HG03378 (cell line): ENCODE measurements at regions not wholly inside any gene's neighbourhood (a gene's known extent, or its start where the extent isn't known, plus 50 kb on each side); places are given as distances from the start of the nearest gene placed in this dataset.

Source experiments
- ATAC-seq: cut with Tn5 transposase; IDR thresholded peaks from one replicate; pipeline ENCODE4 v1.9.1; 2021; ENCODE audit warnings: mild to moderate bottlenecking, moderate library complexity; ENCODE audit not compliant: unreplicated experiment

- no peak for ATAC-seq
These were observed 66.3 kb upstream of the NCOR2 start for GRCh38 chr12:124633365-124634362.

- no peak for ATAC-seq
These were observed 65.1 kb upstream of the NCOR2 start for GRCh38 chr12:124632519-124632984.

GRCh38 chr12:124631681-124632256 is 64.4 kb upstream of the NCOR2 start:
- ATAC-seq, result no peak

GRCh38 chr12:124630791-124631313 is 63.4 kb upstream of the NCOR2 start:
- ATAC-seq, result no peak

GRCh38 chr12:124629789-124630480 is 62.5 kb upstream of the NCOR2 start:
- ATAC-seq, result no peak

GRCh38 chr12:124629117-124629516 is 61.7 kb upstream of the NCOR2 start:
- no peak for ATAC-seq

- no peak for ATAC-seq
These were observed 60.5 kb upstream of the NCOR2 start for GRCh38 chr12:124627956-124628355.

GRCh38 chr12:124626971-124627411 is 59.6 kb upstream of the NCOR2 start:
- no peak for ATAC-seq

- no peak for ATAC-seq
These were observed 58.7 kb upstream of the NCOR2 start for GRCh38 chr12:124625867-124626675.

- ATAC-seq, result no peak
These were observed 57.4 kb upstream of the NCOR2 start for GRCh38 chr12:124624823-124625222.

GRCh38 chr12:124623344-124624035 is 56.1 kb upstream of the NCOR2 start:
- no peak for ATAC-seq

- ATAC-seq, result no peak
These were observed 55.4 kb upstream of the NCOR2 start for GRCh38 chr12:124622764-124623163.

GRCh38 chr12:124622331-124622730 is 54.9 kb upstream of the NCOR2 start:
- no peak for ATAC-seq

GRCh38 chr12:124621296-124621660 is 53.9 kb upstream of the NCOR2 start:
- ATAC-seq, result no peak

GRCh38 chr12:124620606-124621295 is 53.3 kb upstream of the NCOR2 start:
- no peak for ATAC-seq

- no peak for ATAC-seq
These were observed 51.0 kb upstream of the NCOR2 start for GRCh38 chr12:124618291-124618902.

GRCh38 chr12:124617615-124618014 is 50.2 kb upstream of the NCOR2 start:
- ATAC-seq, result no peak
